ENCODE measurements at regions not wholly inside any gene's neighbourhood (a gene's known extent, or its start where the extent isn't known, plus 50 kb on each side); places are given as distances from the start of the nearest gene placed in this dataset.
A peak's percentile ranks its signal among the peaks of the same experiment; 100 is the strongest.

DNA sequence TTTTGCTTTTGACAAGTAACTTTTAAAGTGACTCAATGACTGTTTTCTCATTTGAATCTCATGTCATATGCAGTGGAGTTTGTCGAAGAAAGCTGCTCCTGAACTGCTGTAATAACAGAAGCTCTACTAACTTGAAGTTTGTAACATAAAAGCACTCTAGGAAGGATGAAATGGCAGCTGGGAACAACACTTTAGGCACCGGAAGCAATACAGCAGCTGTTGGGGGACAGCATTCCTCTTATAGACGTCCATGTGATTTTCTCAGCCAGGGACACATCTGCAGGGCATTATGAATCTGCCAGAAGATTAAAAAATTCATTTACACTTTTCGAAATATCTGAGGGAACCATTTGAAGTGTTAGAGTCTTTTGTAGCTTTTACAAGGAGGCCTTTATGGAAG lies 1035.8 kb downstream of the ADGRL3 start:
- no peak for DNase-seq (ENCODE audit: low spot score)

DNA sequence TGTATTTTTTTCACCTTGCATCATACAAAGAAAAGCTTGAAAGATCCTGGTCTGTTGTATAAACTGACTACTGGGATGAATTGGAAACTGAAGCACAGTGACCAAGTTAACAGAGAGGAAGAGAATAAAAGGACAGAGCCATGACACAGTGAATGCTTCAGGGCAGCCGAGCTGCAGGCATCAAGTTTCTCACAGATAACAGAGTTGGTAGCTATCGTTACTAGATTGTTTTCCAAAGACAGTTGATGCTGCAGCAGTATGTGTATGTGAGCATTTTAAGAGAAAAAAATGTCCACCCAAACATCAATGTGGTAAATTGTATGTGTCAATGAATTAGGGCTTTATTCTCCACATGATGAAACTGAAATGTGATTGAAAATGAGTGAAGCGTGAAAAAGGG lies 1032.7 kb downstream of the ADGRL3 start:
- DNase-seq (ENCODE audit: low spot score) = peak; percentile 50

DNA sequence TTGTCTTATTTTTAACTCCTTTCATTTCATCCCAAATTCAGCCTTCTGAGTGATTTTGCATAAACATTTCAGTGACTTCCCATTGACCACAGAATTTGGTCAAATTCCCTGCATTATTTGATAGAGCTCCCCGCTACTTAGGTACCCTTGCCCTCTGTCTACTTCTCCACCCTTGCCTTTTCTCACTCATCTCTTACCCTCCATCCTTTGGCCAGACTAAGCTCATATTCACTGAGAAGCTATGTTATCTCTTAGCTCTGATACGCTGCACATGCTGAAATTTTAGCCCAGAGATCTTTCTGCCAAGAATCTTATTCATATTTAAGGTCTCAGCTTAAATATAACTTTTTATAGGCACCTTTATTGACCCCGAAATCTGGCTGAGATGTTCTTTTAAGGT lies 1031.9 kb downstream of the ADGRL3 start:
- no peak for DNase-seq (ENCODE audit: low spot score)

DNA sequence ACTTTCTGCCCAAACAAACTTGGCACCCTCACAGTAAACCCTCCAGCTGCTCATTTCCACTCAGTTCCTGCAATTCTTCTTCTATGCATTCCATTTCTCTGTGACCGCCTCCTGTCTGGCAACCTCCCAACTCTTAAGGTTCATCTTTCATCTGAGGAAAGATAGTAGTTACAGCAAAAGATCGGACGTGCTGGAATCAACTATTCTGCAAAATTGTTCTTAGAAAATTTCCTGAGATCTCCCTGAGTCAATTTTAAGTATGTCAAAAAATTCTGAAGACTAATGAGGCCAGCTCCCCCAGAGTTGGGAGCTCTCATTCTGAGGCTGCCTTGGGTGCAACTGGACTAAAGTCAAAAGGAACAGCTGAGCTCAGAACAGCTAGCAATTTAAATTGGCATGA lies 1026.0 kb downstream of the ADGRL3 start:
- DNase-seq (ENCODE audit: low spot score) = no peak

DNA sequence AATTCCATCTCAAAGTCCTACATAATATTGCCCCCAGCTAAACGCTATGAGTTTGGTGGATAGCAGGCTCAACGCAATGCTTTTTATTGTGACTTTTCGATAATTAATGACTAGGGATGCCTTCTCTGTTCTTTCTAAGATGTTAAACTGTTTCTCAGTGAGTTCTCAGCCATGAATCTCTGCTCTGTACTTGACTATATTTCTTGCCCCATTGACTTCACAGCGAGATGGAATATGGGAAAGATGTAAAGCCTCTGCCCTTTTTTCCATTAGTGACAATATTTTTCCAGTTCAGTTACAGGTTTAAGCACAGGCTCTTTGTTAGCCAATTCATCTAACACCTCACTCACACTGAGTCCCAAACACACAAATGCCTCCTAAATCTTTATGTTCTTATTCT lies 1022.0 kb downstream of the ADGRL3 start:
- no peak for DNase-seq (ENCODE audit: low spot score)

- DNase-seq (ENCODE audit: low spot score) = no peak
Measured at GRCh38 chr4:62210486-62210885, 1010.4 kb downstream of the ADGRL3 start.

DNA sequence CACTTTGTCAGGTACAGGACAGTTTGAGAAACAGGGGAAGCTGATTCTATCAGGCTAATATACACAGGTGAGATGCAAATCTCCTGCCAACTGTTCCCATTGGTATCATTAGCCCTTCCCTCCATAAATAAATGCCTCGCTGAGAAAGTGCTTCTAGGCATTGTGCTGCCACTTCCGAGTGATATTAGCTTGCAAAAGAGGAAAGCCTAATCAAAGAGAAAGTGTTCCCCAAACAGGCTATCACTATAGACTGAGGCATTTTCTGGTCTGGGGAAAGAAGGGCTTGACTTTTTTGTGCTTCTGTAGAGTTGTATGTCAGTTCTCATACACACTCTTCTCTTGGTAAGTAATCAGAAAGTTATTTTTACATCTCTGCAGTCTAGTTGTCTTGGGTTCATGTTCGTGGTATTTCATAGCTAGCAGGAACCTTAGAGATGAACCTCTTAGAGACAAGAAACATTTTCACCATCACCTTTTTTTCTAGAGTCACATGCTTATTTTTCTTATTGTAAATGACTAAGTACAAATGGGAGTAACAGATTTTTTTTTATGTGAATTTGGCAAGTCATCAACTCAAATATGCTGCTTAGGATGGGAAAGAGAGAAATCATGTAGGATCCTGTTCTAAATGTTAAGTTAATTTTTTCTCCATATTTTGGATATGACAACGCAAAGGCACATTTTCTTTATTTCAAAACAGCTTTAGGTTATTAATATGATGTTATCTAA lies 1009.8 kb downstream of the ADGRL3 start:
- no peak for DNase-seq (ENCODE audit: low spot score)

DNA sequence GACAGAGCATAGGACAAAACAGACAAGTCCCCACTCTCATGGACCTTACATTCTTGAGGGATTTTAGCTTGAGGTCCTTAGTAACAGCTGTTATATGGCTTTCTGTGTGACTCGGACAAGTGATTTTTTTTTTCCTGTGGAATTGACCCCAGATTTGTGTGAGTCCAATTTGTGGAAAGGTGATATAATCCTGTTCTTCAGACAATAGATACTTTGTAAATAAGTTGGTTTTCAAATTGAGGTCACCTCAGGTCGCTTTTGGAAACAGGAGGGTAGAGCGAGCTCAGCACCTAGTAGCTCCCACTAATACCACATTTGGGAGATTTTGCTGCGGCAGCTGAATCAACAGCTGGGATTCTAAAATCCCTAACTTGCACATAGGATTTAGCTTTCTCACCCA lies 1008.8 kb downstream of the ADGRL3 start:
- DNase-seq (ENCODE audit: low spot score) = no peak

- DNase-seq (ENCODE audit: low spot score) = no peak
Measured at GRCh38 chr4:62204136-62204535, 1004.0 kb downstream of the ADGRL3 start.

- DNase-seq (ENCODE audit: low spot score) = no peak
Measured at GRCh38 chr4:62199291-62199810, 999.2 kb downstream of the ADGRL3 start.

DNA sequence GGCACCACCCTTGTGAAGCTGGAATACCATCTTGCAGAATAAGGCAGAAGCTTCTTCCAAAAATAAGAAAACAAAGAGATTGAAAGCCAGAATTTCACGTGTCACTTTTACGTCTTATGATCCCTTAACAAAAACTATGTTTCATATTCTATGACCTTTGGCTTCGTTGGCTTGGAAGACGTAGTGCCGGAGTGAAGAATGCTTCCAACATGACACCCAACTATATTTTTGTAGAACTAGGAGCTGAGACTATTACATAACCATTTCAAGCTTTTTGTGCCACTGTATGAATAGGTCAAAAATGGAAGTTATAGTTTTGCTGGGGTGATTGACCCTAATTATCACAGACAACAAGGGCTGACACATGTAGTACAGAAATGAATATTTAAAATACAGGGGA lies 996.2 kb downstream of the ADGRL3 start:
- DNase-seq (ENCODE audit: low spot score) = no peak

GRCh38 chr4:62194342-62194741 lies 994.2 kb downstream of the ADGRL3 start:
- DNase-seq (ENCODE audit: low spot score) = no peak

- DNase-seq (ENCODE audit: low spot score) = no peak
Measured at GRCh38 chr4:62193761-62194160, 993.6 kb downstream of the ADGRL3 start.

DNA sequence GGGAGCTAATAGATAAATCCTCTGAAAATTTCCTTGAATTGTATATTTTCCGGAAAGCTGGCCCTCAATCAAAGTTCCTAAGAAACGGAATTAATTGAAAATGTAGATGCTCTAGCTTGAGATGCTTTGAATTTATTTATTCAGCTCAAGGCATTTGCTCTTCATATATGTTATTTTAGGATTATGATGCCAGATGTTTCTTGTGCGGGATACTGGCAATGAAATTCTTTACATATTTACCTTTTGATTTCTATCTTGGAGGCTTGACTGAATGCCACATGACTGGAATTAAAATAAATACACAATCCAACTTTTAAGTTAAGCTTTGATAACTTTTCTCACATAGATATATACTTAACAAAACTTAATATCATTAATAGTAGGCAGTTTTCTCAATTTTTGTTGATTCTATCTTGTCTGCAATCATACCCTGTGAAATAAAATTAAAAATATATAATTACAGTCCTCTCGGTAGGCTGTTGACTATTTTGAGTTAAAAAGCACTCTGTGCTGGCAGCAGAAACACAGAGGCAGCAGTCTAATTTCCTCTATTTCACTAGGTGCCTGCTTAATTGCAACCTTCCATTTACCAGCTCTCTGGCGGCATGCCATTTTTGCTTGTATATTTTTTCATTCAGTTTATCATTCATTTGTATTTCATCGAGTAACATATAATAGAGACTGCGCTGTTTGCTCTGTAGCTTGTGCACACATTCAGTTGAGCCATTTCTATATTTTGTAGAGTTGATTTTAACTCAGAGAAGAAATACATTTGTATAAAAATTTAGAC lies 991.5 kb downstream of the ADGRL3 start:
- no peak for DNase-seq (ENCODE audit: low spot score)

GRCh38 chr4:62170235-62170634 lies 970.1 kb downstream of the ADGRL3 start:
- no peak for DNase-seq (ENCODE audit: low spot score)

- DNase-seq (ENCODE audit: low spot score) = no peak
Measured at GRCh38 chr4:62168681-62169080, 968.6 kb downstream of the ADGRL3 start.

GRCh38 chr4:62162606-62163005 lies 962.5 kb downstream of the ADGRL3 start:
- DNase-seq (ENCODE audit: low spot score) = no peak

GRCh38 chr4:62161446-62161845 lies 961.3 kb downstream of the ADGRL3 start:
- DNase-seq (ENCODE audit: low spot score) = no peak

GRCh38 chr4:62159876-62160275 lies 959.8 kb downstream of the ADGRL3 start:
- no peak for DNase-seq (ENCODE audit: low spot score)

DNA sequence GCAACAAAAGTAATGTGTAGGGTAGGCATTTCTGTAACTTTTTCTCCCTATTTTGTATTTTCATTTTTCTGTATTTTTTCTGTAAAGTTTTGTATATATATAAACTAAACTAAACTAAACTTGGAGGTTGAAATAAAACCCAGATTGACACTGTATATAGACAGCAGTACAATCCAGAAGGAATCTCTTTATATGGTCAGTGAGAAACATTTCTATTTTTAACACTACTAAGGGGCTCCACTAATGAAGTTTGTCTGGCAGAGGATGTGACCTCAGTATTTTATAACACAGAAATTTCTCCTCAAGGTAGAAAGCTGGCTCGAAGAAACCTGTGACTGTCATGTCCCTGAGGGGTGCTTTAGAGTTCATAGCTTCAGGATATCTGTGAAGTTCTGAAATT lies 959.2 kb downstream of the ADGRL3 start:
- DNase-seq (ENCODE audit: low spot score) = no peak

GRCh38 chr4:62156205-62156604 lies 956.1 kb downstream of the ADGRL3 start:
- no peak for DNase-seq (ENCODE audit: low spot score)

DNA sequence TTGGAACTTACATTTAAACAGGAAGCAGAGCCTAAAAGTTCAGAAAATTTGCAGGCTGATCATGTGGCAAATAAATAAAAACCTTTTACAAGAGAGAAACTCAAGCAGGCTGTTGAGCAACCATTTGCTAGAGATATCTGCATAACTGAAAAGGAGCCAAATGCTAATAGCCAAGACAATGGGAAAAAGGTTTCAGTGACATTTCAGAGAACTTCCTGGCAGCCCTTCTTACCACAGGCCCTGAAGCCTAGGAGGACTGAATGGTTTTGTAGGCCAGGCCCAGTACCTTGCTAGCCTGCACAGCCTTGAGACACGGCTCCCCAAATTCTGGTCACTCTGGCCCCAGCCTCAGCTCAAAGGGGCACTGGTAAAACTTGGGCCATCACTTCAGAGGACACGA lies 945.1 kb downstream of the ADGRL3 start:
- no peak for DNase-seq (ENCODE audit: low spot score)

DNA sequence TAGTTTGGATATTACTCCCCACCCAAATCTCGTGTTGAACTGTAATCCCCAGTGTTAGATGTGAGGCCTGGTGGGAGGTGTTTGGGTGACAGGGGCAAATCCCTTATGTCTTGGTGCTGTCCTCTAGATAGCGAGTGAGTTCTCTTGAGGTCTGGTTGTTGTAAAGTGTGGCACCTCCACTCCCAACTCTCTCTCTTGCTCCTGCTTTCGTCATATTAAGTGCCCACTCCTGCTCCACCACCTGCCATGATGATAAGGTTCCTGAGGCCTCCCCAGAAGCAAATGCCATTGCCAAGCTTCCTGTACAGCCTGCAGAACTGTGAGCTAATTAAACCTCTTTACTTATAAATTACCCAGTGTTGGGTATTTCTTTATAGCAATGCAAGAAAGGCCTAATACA lies 944.3 kb downstream of the ADGRL3 start:
- no peak for DNase-seq (ENCODE audit: low spot score)

Data from COLO829 (cell line).